HG03571 (cell line): ENCODE measurements at regions not wholly inside any gene's neighbourhood (a gene's known extent, or its start where the extent isn't known, plus 50 kb on each side); places are given as distances from the start of the nearest gene placed in this dataset.
"Not testable (repeated sequence)": the region's sequence is repeated elsewhere in the genome, so short reads cannot be mapped to it uniquely, and the experiment has no call there.

ENCODE experiments used
- ATAC-seq: cut with Tn5 transposase; IDR thresholded peaks from one replicate; pipeline ENCODE4 v1.9.1; 2021; ENCODE audit not compliant: unreplicated experiment

DNA sequence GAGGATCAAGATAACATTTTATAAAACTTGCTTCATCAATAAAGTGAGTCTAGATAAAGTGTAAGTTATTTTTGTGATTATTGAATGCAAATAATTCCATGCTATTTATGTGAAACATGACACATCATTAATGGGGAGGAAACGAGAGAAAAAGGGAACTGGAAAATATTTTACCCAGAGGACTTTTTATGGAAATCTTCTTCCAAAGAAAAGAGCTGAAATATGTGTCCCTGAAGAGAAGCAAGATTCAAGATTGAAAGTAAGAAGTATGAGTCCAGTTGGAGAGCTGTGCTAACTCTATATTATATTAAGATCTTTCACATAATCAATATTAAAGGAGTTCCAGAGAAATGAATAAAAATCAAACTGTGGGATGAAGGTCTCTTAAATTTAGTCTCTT is 1361.8 kb downstream of the GATA3 start:
- ATAC-seq = no peak

DNA sequence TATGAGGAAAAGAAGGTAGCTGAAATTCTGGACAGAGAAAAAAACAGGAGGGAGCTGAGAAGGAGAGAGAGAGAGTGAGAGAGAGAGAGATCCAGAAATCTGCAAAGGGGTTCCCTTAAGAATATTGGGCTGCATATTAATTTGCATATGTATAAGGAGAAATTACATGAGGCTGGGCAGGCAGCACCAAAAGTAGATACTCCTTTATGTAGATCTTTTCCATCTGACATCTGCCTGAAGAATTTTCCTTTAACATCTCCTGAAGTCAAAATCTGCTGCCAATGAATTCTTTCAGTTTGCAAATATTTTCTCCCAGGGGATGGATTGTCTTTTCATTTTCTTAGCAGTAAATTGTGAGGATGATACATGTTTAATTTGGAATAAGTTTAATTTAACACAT is 1365.3 kb downstream of the GATA3 start:
- ATAC-seq = no peak

DNA sequence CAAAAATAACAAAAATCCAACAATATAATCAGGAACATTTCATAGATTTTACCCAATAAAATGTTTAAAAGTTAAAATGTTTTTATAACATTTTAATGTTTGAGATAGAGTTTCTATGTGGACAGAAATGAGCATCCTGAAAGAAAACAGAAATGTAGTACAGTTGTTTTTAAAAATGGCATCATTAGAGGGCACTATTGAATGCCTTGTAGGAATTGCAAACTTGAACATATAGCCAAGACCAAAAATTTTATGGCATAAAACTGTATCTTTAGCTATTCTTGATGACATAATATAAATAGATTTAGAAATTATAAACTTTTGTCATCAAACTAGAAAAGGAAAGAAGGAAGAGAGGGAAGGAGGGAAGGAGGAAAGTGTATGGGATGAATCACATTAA is 1372.7 kb downstream of the GATA3 start:
- ATAC-seq = no peak

DNA sequence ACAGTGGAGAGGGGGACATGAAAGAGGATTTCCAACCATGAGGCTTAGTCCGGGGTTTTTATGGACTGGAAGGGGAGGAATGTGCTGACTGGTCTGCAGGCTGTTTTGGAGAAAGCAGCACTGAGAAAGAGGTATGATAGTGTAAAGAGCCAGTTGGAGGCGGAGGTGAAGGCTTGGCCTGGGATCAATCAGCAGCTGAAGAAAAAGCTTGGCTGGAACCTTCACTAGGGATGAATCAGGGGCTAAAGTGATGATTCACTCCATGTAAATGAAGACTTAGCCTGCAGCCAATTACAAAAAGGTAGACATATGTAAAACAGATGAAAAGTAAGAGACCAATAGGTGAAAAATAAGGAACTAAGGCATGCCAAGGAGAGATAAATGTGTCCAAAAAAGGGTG is 1382.6 kb downstream of the GATA3 start:
- ATAC-seq = no peak

DNA sequence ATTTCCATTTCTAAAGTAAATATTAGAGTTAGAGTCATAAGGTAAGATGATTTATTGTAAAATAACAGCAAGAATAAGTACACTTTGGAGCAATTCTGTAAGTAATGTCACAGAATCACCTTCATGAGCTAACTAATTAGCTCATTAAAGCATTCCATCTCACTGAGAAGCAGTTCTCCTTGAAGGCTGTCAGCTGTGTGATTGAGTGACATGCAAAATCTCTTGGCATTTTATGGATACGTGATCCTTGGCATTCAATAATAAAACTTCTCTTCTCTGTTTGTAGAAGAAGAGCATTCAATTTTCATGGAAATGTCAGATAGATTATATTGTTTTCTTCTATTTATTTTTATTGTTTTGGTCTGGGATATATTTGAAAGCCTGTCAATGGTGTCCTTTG is 1389.3 kb downstream of the GATA3 start:
- ATAC-seq = no peak

DNA sequence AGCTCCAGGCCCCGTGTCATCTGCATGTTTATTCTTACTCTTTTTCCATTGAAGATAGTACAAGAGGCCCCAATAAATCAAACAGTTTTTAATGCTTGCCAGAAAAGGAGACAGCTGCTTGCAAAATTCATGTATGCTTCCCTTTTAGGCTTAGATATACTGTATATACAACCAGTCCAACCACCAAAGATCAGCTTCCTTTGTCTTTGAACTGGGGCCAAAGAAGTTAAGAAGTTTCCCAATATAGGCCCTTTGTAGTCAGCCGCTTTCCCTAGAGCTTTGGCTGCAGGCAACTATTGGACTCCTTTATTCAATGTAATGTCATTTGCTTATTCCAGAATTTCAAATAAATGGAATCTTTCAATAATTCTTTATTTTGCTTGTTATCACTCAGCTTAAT is 1395.0 kb downstream of the GATA3 start:
- no peak for ATAC-seq

DNA sequence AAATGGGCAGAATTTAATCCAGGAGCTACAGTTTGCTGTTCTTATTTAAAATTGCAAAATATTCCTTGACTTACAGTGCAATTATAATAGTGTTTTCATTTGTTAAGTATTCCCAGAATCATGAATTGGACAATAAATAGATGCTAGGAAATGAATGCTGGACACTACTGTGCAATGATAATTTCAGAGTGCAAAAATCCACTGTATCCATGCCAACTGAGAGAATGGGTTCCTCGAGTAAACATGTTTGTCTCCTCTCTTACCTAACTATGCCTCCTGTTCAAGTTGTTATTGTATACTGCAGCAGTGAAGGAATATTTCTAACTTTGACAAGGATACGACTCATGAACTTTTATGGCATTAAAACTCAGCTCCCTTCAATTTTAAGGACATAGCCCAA is 1396.3 kb downstream of the GATA3 start:
- ATAC-seq = no peak

DNA sequence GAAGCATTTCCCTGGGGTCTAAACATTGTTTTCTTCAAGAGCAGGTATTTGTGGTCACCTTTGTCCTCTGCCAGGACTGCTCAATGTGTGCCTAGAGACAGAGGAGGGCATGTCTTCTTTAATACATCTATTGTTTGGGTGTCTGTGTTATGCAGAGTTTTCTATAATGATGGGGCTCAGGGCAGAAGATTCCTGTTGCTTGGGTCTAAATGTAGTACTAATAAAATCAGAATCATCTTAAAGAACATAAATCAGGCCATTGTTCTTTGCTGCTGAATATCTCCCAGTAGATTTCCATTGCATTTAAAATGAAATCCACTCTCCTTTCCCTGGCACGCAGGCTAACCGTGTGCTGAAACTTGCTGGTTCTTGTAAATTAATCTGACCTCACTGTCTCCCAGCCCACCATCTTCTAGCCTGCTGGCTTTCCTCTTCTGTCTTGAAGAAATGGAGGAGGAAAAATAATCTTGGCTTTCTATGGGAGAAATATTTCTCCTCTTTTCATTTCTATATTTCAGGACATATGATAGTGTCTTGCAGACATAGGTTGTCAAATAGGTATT is 1396.8 kb downstream of the GATA3 start:
- no peak for ATAC-seq

DNA sequence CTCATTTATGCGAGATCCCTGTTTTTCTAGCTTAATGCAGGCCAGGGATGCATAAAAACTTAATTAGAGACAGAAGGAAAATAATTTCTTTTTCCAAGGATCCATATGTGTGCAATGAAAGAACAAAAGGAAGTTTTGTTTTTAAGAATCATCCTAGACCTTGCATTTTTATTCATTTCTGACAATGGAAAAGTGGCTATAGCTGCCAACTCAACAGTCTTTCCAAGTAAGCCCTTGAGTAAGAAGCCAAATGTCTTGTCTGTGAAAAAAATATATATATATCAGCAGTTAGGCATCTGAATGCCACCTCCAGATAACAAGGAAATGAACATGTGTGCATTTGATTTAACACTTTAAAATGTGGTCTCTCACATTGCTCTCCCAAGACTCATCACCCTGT is 1397.6 kb downstream of the GATA3 start:
- ATAC-seq = no peak

DNA sequence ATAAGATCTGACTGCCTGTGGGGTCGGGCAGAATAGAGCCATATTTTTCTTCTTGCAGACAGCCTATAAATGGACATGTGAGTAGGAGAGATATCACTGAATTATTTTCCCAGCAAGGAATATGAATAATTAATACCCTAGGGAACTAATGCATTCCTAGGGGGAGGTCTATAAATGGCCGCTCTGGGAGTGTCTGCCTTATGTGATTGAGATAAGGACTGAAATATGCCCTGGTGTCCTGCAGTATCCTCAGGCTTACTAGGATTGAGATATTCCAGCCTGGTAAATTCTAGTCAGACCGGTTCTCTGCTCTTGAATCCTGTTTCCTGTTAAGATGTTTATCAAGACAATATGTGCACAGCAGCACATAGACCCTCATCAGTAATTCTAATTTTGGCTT is 1399.4 kb downstream of the GATA3 start:
- not testable (repeated sequence) for ATAC-seq

DNA sequence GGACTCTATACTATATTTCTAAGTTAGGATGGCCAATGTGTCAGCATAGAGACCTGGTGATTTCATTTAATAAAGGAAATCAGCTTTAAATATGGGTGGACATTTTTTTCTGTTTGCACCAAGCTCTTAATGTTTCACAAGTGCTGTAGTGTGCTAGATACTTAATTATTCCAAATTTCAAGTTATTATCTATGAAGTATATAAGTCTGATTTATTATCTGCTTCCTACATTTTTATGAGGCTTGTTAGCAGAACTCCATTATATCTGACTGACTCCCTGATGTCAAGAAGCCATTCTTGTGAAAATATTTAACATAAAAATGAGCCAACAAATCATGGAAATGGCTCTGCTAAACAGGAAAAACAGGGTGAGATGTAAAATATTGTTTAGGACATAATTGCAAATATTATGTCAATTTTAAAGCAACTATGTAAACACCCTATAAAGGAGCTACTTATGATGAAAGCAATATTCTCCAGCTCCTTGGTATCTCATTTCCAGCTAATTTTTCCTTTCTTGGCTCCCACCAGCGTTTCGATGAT is 1415.2 kb downstream of the GATA3 start:
- ATAC-seq = no peak

DNA sequence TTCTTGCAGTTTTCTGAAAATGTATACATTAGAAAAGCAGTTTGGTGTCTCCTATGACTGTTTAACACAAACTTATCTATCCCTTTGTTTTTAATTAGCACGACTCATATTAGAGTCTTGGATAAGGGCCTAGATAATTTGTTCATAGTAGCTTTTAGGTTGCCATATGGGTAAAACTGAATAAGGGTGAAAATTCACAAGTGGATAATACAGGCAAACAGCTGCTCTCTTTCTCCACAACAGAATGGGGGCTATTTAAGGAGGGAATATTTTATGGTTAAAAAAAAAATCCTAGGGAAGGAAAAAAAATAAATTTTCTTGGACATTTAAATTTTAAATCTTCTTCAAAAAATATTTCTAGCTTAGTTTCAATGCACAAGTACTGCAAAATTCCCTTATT is 1416.1 kb downstream of the GATA3 start:
- ATAC-seq = no peak

DNA sequence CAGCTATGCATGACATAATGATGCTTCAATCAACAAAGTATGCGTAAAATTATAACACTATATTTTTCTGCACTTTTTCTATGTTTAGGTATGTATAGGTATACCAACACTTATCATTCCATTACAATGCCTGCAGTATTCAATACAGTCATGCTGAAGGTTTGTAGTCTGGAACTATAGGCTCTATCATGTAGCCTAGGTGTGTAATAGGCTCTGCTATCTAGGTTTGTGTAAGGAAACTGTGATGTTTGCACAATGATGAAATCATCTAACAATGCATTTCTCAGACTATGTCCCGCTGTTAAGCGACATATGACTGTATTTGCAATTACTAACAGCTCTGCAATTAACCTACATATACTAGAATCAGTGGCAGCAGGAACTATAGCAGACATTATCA is 1447.5 kb downstream of the GATA3 start:
- no peak for ATAC-seq

DNA sequence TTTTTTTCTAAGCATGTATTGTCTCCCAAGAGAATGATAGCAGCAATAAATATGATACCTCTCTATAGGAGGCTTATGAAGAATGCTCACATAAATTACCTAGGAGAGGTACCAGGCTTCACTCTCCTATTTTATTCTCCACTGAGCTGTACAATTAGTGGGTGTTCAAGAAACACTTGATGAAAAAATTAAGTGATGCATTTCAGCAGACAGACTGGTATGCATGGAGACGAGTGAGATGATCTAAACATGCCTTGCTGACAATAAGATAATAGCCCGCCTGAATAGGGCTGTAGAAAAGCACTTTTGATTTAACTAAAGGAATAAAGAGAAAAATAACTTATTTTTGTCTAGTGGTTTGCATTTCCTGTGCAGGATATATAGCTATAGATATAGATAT is 1449.7 kb downstream of the GATA3 start:
- ATAC-seq = no peak

DNA sequence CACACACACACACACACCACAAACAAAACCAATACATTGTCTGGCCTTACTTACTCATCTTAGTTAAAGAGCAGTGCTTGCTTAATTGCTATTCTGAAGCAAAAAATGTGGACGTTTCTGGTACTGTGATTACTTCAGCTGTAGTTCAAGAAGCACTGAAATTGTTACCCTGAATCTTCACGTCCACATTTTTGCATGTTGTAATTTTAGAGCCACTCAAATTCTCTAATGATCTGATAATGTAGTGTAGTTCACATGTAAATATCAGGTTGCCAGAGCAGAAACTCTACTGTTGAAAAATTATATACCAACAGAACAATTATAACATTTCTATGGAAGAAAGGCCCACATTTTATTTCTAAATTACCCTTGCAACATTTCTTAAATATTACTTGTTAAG is 1451.1 kb downstream of the GATA3 start:
- no peak for ATAC-seq

DNA sequence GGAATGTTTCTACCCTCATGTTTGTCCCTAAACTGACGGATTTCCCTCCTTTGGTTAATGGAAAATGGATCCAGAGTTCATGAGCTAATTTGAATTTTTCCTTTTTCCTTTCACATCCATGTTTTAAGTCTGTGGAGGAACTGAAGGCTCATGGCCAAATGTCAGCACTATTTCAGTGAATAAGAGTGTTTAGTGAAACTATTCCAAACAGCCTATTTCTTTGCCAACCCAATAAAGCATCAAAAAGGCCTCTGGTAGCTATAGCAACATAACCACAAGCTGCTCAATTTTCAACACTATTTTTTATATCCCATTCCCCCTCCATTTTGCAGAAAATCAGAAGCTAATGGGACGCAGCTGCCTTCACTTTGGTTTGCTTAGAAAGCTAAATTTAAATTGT is 1454.1 kb downstream of the GATA3 start:
- ATAC-seq = no peak

DNA sequence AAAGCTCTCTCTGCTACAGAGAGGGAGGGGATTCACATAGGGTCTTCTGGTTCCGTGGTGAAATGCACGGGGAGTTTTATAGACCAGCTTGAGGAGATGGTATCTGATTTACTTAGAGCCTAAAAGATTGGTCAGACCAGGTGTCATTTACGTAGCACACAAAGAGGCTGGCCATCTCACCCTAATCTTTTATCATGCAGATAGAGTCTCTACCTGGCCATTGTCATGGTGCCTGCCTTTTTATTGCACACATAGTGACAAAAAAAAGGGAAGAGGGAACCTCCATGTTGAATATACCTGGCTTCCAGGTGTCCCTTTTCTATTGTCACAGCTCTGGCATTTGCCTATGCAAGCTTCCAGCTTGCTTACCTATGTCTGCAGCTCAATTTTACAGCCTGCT is 1456.1 kb downstream of the GATA3 start:
- ATAC-seq = no peak

DNA sequence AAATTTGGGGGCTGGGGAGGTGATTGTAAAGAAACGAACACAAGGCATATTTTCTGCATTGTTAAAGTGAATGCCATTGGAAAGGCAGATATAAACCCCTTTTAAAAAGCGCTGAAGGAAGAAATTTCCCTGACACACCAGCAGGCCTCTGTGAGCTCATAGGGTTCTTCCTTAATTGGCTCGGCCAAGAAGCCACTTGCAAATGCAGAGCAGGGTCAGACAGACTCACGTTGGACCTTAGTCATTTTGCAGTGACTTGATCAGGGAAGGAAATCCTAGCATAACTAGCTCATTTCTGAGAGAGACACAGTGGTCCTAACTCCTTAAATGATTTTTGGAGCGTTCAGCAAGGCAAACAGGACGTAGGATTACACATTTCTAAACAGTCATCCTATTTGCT is 1461.4 kb downstream of the GATA3 start:
- ATAC-seq = no peak

DNA sequence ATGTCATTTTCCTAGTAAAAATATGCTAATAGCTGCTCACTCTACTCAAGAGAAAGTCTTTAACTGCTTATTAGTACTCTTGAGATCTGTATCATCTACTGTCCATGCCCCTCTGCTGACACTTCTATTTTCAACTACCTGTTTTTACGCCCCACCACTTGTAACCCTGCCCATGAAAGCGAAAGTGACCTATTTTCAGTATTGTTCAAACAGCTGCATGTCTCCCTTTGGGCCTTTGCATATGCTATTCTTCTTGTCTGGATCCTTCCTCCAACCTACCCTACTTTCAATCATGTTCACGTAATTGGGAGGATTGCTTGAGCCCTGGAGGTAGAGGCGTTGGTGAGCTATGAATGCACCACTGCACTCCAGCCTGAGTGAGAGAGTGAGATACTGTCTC is 1481.3 kb downstream of the GATA3 start:
- peak; percentile 75 for ATAC-seq

DNA sequence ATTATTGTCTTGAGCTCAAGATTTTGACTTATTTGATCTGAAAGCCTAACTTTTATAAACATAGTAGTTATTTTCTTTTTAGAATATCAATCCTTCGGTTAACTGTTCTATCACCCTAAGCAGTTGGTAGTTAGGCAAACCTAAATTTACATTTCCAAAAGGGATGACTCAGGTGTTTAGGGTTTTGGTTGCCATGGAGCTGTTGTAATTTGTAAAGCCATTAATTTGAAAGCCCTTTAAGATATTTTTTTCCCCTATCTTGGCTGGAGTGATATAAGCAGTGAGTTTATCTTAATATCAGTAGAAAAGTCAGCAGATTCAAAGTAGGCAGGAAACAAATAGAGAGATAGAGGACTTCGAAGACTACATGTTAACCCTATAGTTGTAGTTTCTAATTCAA is 1472.6 kb upstream of the CELF2 start:
- no peak for ATAC-seq

DNA sequence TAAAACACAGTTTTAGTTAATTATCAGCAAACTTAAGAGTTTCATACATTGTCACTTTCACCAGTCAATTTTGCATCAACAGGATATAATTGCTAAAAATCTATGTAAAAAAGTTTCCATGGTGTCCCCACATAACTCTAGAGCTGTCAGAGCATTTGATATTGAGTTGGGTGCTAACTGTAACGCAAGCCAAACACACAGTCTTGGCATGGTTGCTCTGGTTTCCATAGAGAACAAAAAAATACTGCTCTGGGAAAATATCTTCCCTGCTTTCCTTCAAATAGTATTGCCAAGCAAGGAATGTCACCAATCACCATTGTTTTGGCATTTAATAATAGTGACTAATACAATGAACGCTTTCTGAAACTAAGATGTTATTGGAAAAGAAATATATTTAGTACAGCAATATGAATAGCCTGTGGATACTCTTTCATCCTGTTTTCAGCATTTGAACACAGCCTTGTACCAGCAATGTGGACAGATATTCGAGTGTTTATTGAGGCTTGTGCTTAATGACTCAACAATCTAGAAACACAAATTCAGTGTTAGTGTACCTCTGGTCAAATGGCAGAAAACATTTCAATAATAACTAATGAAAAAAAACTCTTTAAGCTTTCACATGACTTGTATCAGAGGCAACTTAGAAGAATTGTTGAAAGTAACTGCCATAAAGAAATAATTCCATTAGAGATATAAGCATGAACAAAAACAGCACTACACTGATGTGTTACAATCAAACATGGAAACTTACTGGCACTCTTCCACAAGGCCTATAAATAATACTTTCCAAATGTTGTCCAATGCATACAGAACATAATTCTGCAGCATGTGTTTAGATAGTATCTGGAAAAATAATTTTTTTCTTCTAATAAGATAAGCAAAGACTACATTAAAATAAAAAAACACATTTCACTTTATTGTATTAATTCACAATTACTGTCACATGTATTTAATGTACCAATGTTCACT is 1469.5 kb upstream of the CELF2 start:
- ATAC-seq = no peak

DNA sequence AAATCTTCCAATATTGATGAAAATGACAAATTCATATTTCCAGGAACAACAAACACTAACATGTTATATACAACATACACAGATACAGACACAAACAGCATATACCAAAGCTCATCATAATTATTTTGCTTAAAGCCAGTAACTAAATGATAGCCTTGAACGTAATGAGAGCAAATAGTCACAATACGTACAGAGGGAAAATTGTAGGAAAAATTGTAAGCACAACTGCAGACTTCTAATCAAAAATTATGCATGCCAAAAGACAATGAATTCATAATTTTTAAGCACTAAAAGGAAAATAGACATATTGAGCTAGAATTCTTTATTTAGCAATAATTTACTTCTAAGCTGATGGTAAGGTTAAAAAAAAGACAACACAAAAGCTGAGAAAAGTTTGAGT is 1466.9 kb upstream of the CELF2 start:
- ATAC-seq = no peak
